ENCODE measurements at regions not wholly inside any gene's neighbourhood (a gene's known extent, or its start where the extent isn't known, plus 50 kb on each side); places are given as distances from the start of the nearest gene placed in this dataset.
"Not testable (repeated sequence)": the region's sequence is repeated elsewhere in the genome, so short reads cannot be mapped to it uniquely, and the experiment has no call there.

DNA sequence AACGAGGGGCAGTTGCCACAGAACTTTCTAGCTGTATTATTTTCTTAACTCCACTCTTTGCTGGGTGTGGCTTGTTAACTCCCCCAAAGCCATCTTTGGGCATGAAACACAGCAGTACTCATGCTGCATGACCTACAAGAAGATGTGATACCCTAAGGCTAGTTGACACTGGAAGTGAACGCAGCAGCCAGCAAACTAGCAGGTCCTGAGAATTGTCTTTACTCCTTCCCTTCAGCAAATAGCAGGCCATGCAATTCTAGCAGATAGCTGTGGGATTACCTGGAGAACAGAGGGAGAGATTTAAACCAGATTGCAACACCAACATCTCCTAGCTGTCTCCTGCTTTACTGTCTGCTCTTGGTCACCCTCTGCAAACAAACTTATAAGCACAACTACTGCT, 688.0 kb upstream of the ZWINT start:
- TF ChIP-seq, protein P1, sequence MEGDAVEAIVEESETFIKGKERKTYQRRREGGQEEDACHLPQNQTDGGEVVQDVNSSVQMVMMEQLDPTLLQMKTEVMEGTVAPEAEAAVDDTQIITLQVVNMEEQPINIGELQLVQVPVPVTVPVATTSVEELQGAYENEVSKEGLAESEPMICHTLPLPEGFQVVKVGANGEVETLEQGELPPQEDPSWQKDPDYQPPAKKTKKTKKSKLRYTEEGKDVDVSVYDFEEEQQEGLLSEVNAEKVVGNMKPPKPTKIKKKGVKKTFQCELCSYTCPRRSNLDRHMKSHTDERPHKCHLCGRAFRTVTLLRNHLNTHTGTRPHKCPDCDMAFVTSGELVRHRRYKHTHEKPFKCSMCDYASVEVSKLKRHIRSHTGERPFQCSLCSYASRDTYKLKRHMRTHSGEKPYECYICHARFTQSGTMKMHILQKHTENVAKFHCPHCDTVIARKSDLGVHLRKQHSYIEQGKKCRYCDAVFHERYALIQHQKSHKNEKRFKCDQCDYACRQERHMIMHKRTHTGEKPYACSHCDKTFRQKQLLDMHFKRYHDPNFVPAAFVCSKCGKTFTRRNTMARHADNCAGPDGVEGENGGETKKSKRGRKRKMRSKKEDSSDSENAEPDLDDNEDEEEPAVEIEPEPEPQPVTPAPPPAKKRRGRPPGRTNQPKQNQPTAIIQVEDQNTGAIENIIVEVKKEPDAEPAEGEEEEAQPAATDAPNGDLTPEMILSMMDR (IDR thresholded peaks at IDR 0.05) = no peak
- Histone ChIP-seq H3K9me3 (ENCODE audit: control insufficient read depth, low read length) (no peaks in the 10 kb centered on the region), H3K27ac (no peak overlapping the region), H3K9ac (no peak overlapping the region), H3K36me3 (ENCODE audit: control insufficient read depth, insufficient read depth, low read length) (no peaks in the 10 kb centered on the region), H3K79me2 (no peaks in the 10 kb centered on the region), H3K4me2 (ENCODE audit: low read length) (no peak overlapping the region), H3K27me3 (ENCODE audit: control insufficient read depth, insufficient read depth, low read length) (no peaks in the 10 kb centered on the region), H2AFZ (no peak overlapping the region), H3K4me3 (ENCODE audit: low read depth, low read length) (no peak overlapping the region), H3K4me1 (no peaks in the 10 kb centered on the region)

DNA sequence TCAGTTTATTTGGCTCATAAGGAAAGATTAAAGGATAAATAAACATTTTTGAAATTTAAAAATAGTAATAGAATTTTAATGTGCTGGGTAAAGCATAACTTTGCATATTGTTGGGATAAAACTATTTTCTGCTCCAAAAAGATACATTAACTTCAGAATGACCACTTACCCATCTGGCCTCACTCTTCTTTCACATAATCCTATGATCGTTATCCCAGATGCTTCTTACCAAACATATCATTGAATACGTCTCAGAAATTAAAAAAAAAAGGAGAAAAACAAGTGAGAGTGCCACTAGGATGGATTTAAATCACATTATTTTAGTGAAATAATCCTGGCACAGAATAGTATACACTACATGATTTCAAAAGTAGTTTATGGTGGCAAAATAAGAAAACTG, 677.5 kb upstream of the ZWINT start:
- TF ChIP-seq, protein P1 (IDR thresholded peaks at IDR 0.05) = no peak
- no peaks in the 10 kb centered on the region for H3K9me3 ChIP-seq (ENCODE audit: control insufficient read depth, low read length)
- H3K4me2 ChIP-seq (ENCODE audit: low read length) = no peak overlapping the region
- no peaks in the 10 kb centered on the region for H3K36me3 ChIP-seq (ENCODE audit: control insufficient read depth, insufficient read depth, low read length)
- no peak overlapping the region for H3K4me3 ChIP-seq (ENCODE audit: low read depth, low read length)
- no peaks in the 10 kb centered on the region for H3K79me2 ChIP-seq
- no peaks in the 10 kb centered on the region for H3K27me3 ChIP-seq (ENCODE audit: control insufficient read depth, insufficient read depth, low read length)
- H3K9ac ChIP-seq = no peak overlapping the region
- H2AFZ ChIP-seq = no peak overlapping the region
- no peaks in the 10 kb centered on the region for H3K4me1 ChIP-seq
- H3K27ac ChIP-seq = no peak overlapping the region

DNA sequence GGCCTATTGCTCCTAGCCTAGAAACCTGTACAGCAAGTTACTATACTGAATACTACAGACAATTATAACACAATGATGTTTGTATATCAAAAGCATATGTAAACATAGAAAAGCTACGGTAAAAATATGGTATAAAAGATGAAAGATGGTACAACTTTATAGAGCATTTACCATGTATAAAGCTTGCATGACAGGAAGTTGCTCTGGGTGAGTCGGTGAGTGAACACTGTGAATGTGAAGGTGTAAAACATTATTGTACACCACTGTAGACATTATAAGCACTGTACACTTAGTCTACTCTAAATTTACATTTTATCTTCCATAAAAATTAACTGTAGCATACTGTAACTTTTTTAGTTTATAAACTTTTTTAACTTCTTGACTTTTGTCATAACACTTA, 674.3 kb upstream of the ZWINT start:
- Histone ChIP-seq H3K4me2 (ENCODE audit: low read length) (no peak overlapping the region), H3K79me2 (no peaks in the 10 kb centered on the region), H3K36me3 (ENCODE audit: control insufficient read depth, insufficient read depth, low read length) (no peaks in the 10 kb centered on the region), H3K4me1 (no peaks in the 10 kb centered on the region), H3K4me3 (ENCODE audit: low read depth, low read length) (no peak overlapping the region), H2AFZ (no peak overlapping the region), H3K9ac (no peak overlapping the region), H3K9me3 (ENCODE audit: control insufficient read depth, low read length) (no peaks in the 10 kb centered on the region), H3K27ac (no peak overlapping the region), H3K27me3 (ENCODE audit: control insufficient read depth, insufficient read depth, low read length) (no peaks in the 10 kb centered on the region)
- TF ChIP-seq, protein P1 (IDR thresholded peaks at IDR 0.05) = no peak

- H3K4me3 ChIP-seq (ENCODE audit: low read depth, low read length); H3K4me1 ChIP-seq; H3K9me3 ChIP-seq (ENCODE audit: control insufficient read depth, low read length); H2AFZ ChIP-seq; H3K27ac ChIP-seq; H3K27me3 ChIP-seq (ENCODE audit: control insufficient read depth, insufficient read depth, low read length); H3K36me3 ChIP-seq (ENCODE audit: control insufficient read depth, insufficient read depth, low read length); H3K9ac ChIP-seq; H3K79me2 ChIP-seq; H3K4me2 ChIP-seq (ENCODE audit: low read length): not testable (repeated sequence)
These were observed 671.2 kb upstream of the ZWINT start for GRCh38 chr10:57032301-57032700.

GRCh38 chr10:57031346-57031745, 670.3 kb upstream of the ZWINT start:
- Histone ChIP-seq H3K36me3 (ENCODE audit: control insufficient read depth, insufficient read depth, low read length) (no peaks in the 10 kb centered on the region), H3K27me3 (ENCODE audit: control insufficient read depth, insufficient read depth, low read length) (no peaks in the 10 kb centered on the region), H3K27ac (no peak overlapping the region), H3K4me1 (no peaks in the 10 kb centered on the region), H3K9me3 (ENCODE audit: control insufficient read depth, low read length) (no peaks in the 10 kb centered on the region), H3K79me2 (no peaks in the 10 kb centered on the region), H3K4me2 (ENCODE audit: low read length) (no peak overlapping the region), H3K4me3 (ENCODE audit: low read depth, low read length) (no peak overlapping the region), H2AFZ (no peak overlapping the region), H3K9ac (no peak overlapping the region)
- TF ChIP-seq, protein P1 (IDR thresholded peaks at IDR 0.05) = no peak

All from parathyroid adenoma (tissue), 2 donors.